NCI-H1694 (cell line): ENCODE measurements at regions not wholly inside any gene's neighbourhood (a gene's known extent, or its start where the extent isn't known, plus 50 kb on each side); places are given as distances from the start of the nearest gene placed in this dataset.

Source experiments
- DNase-seq: peaks from one replicate; lab custom pipeline; 2025; lab: John Stamatoyannopoulos, UW

- no peak for DNase-seq
Measured at GRCh38 chr7:12131122-12131521, 80.0 kb upstream of the TMEM106B start.

GRCh38 chr7:12133865-12134264, 77.2 kb upstream of the TMEM106B start:
- DNase-seq: no peak

DNA sequence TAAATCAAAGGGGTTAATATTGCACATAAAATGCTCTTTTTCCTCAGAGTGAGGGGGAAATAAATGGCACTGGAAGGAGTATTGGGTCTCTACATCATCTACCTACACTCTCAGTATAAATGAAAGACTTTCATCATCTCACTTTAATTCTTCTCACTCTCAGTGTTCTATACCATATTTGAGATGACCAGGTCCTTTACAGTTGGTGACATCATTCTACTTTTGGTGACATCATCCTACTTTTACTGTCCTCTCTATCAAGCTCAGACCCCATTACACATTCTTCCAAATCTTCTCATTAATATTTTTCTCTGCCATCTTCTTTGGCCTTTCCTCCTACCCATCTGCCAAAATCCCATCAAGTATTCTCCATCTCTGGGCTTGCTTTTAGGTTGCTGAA, 74.6 kb upstream of the TMEM106B start:
- DNase-seq: no peak

- no peak for DNase-seq
Measured at GRCh38 chr7:12137283-12137682, 73.8 kb upstream of the TMEM106B start.

DNA sequence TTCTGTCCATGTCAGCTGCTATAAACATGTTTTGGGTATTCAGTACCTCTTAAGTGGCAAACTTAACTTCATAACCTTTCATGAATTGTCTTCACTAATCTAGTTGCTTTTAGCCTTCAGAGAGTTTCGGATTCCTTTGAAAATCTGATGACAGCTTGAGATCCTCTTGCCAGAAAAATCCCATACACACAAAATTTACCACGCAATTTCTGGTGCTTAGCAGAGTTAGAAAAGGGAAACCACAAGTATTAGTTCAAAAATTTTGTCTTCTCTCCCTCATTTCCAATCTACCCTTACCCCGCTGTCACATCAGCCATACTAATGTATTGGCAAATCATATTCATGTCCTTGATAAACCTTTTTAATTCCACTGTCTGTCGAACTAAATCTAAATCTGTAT, 72.7 kb upstream of the TMEM106B start:
- DNase-seq: no peak

GRCh38 chr7:12139416-12139815, 71.7 kb upstream of the TMEM106B start:
- DNase-seq: no peak

GRCh38 chr7:12146813-12147212, 64.3 kb upstream of the TMEM106B start:
- no peak for DNase-seq

GRCh38 chr7:12152196-12152918, 58.7 kb upstream of the TMEM106B start:
- DNase-seq: no peak

DNA sequence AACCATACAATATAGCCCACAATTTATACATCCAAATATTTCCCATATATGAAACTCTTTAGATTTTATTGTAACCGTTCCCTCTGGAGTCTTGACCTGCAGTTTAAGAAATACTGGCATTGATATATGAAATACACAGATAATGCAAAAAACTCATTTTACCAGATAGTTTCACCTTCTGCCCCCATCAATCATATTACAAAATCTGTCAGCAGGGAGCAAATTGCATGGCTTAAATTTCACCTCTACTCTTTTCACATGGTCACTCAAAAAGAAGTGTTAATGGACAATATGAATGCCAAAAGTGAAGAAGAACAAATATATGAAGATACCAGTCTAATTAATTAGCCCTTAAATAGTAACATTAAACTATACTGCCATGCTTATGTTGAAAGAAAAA, 57.0 kb upstream of the TMEM106B start:
- no peak for DNase-seq

GRCh38 chr7:12157517-12157916, 53.6 kb upstream of the TMEM106B start:
- no peak for DNase-seq

- DNase-seq: no peak
Measured at GRCh38 chr7:12158334-12159060, 52.6 kb upstream of the TMEM106B start.

DNA sequence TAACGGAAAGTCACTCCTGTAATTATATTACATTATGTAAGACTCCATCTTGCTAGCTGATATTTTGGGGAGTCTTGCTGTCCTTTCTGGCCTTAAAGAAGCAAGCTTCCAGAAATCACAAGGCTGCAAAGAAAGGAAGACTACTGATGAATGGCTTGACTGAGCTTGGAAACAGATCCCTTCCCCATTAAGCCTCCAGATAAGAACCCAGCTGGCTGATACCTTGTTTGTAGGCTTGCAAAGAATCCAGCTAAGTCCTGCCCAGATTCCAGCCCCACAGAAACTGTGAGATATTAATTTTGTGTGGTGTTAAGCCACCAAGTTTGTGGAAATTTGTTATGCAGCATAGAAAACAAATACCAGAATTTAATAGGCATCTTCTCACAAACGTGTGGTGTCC, 49.9 kb upstream of the TMEM106B start:
- DNase-seq: no peak
